ENCODE measurements at regions not wholly inside any gene's neighbourhood (a gene's known extent, or its start where the extent isn't known, plus 50 kb on each side); places are given as distances from the start of the nearest gene placed in this dataset.

DNA sequence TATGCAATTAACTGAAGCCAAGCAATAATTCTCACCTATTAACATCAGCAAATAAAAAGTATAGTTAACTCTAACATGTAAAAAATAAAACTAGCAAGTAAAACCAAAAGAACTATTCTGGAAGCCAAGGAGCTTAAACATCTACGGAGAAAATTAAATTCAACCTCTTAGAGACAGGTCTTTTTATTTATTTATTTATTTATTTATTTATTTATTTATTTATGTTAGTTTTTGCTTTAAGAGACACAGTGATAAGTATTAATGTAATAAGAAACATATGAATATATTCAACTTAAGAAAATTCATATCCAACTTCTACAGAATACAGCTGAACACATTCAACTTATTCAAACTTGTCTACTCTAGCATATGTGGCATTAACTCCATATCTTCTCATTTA, 472.1 kb upstream of the IZUMO3 start:
- no peaks in the 10 kb centered on the region for H4K20me1 ChIP-seq (ENCODE audit: insufficient read depth)
- H3F3A ChIP-seq (replicated peaks; ENCODE audit: insufficient read depth), result no peaks in the 10 kb centered on the region
- no peak overlapping the region for H3K27ac ChIP-seq (ENCODE audit: low read depth in 2 of 2, low read length in 1 of 2)
- no peak overlapping the region for H3K4me2 ChIP-seq
- POLR2A ChIA-PET, result no interaction called here
- CTCF ChIA-PET, result no interaction called here
- H3K4me1 ChIP-seq (ENCODE audit: control insufficient read depth in 1 of 2, insufficient read depth in 2 of 2, low read depth in 1 of 2, low read length in 1 of 2), result no peaks in the 10 kb centered on the region
- H3K9ac ChIP-seq, result no peak overlapping the region
- H3K27me3 ChIP-seq (ENCODE audit: insufficient read depth), result no peaks in the 10 kb centered on the region
- H3K4me3 ChIP-seq (ENCODE audit: low read depth in 2 of 2, low read length in 1 of 2), result no peak overlapping the region
- no peak overlapping the region for H2AFZ ChIP-seq (ENCODE audit: low read depth)
- WGBS (ENCODE audit: low lambda C conversion rate), result 36% methylated on average over 1 of the region's 1 CpG
- no peaks in the 10 kb centered on the region for H3K79me2 ChIP-seq (ENCODE audit: insufficient read depth)
- DNase-seq, result no peak
- peaks cover 9% of the 10 kb centered on the region; the same call in 1 of the 2 replicates for H3K9me3 ChIP-seq
- no peaks in the 10 kb centered on the region for H3K36me3 ChIP-seq (replicated peaks in 1 of 2; ENCODE audit: control insufficient read depth in 1 of 2, insufficient read depth in 2 of 2, low read length in 1 of 2)
- H3K9me2 ChIP-seq, result no peaks in the 10 kb centered on the region
- TF ChIP-seq SIN3A (IDR thresholded peaks at IDR 0.05; ENCODE audit: borderline replicate concordance, low read depth, low read length), result no peak
- TF ChIP-seq SMC3 (IDR thresholded peaks at IDR 0.05; ENCODE audit: low read depth, low read length), result no peak
- TF ChIP-seq NFIC (IDR thresholded peaks at IDR 0.05; ENCODE audit: borderline replicate concordance), result no peak
- TF ChIP-seq TAF1 (IDR thresholded peaks at IDR 0.05; ENCODE audit: borderline replicate concordance, low read depth, low read length), result no peak
- TF ChIP-seq FOSL2 (IDR thresholded peaks at IDR 0.05; ENCODE audit: borderline replicate concordance, low read depth), result no peak
- TF ChIP-seq RXRA (IDR thresholded peaks at IDR 0.05; ENCODE audit: borderline replicate concordance, low read depth), result no peak
- no peak for TF ChIP-seq FOXM1 (IDR thresholded peaks at IDR 0.05; ENCODE audit: low read depth)
- TF ChIP-seq ELF1 (IDR thresholded peaks at IDR 0.05), result no peak
- TF ChIP-seq POLR2AphosphoS5 (IDR thresholded peaks at IDR 0.05; ENCODE audit: low read depth, low read length), result no peak
- no peak for TF ChIP-seq REST (IDR thresholded peaks at IDR 0.05; ENCODE audit: low read depth, low read length)
- TF ChIP-seq CTCF (IDR thresholded peaks at IDR 0.05), result no peak
- TF ChIP-seq FOXJ3 (CRISPR knock-in tag; IDR thresholded peaks at IDR 0.05), result no peak
- TF ChIP-seq RAD21 (IDR thresholded peaks at IDR 0.05; ENCODE audit: low read length), result no peak
- no peak for TF ChIP-seq EP300 (IDR thresholded peaks at IDR 0.05; ENCODE audit: borderline replicate concordance in 1 of 2, low read depth in 1 of 2, low read length in 1 of 2)
- no peak for TF ChIP-seq MXI1 (IDR thresholded peaks at IDR 0.05; ENCODE audit: low read depth, low read length)
- no peak for TF ChIP-seq USF1 (IDR thresholded peaks at IDR 0.05; ENCODE audit: borderline replicate concordance, low read depth)
- TF ChIP-seq GABPA (IDR thresholded peaks at IDR 0.05; ENCODE audit: low read depth), result no peak
- TF ChIP-seq, protein P1, sequence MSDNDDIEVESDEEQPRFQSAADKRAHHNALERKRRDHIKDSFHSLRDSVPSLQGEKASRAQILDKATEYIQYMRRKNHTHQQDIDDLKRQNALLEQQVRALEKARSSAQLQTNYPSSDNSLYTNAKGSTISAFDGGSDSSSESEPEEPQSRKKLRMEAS (IDR thresholded peaks at IDR 0.05; ENCODE audit: low read depth), result no peak
- no peak for TF ChIP-seq NRF1 (IDR thresholded peaks at IDR 0.05; ENCODE audit: low read depth, low read length)
- no peak for TF ChIP-seq IRF3 (IDR thresholded peaks at IDR 0.05; ENCODE audit: low read depth, low read length)
